IMR-90 (cell line): ENCODE measurements at regions not wholly inside any gene's neighbourhood (a gene's known extent, or its start where the extent isn't known, plus 50 kb on each side); places are given as distances from the start of the nearest gene placed in this dataset.

Experiments
- ATAC-seq: fragments of 200-7000 bp; cut with Tn5 transposase; 2 replicates; pipeline ENCODE4 v1.9.1; 2020; ENCODE audit warnings: low read depth, mild to moderate bottlenecking, moderate library complexity
- BruUV-seq: library from RNA; stranded (reverse); fragments of 400-500 nt; replicated peaks from 2 replicates; lab custom pipeline; 2021; lab: Mats Ljungman, UMichigan
- CTCF ChIA-PET: fragments of 300-600 bp; formaldehyde crosslinking; extraction: SDS; loops from one replicate; lab custom pipeline; 2021; ENCODE audit warnings: antibody characterized with exemption; lab: Yijun Ruan, JAX
- POLR2A ChIA-PET: fragments of 300-600 bp; sonication (Branson Sonifier 250); formaldehyde crosslinking; loops from one replicate; lab custom pipeline; 2022; ENCODE audit warnings: antibody characterized with exemption; ENCODE audit not compliant: unreplicated experiment; lab: Charles Lee
- DNase-seq: peaks from one replicate; pipeline ENCODE4 v3.0.0; 2013
- H2AFZ ChIP-seq: replicated peaks from 2 replicates; pipeline ENCODE3; 2013; ENCODE audit warnings: low read length, mild to moderate bottlenecking; ENCODE audit not compliant: poor library complexity
- H2AK5ac ChIP-seq: 2 replicates; pipeline ENCODE4 v1.6.1; 2013; ENCODE audit warnings: low read depth, low read length, inconsistent platforms
- H2AK9ac ChIP-seq: replicated peaks from 2 replicates; pipeline ENCODE3; 2013; ENCODE audit warnings: mild to moderate bottlenecking, low read depth, low read length, moderate library complexity; ENCODE audit not compliant: poor library complexity
- H2BK120ac ChIP-seq: 2 replicates; pipeline ENCODE4 v1.6.1; 2013; ENCODE audit warnings: low read depth, low read length, inconsistent platforms
- H2BK15ac ChIP-seq: 3 replicates; pipeline ENCODE4 v1.6.1; 2013; ENCODE audit warnings: low read depth, low read length, inconsistent platforms
- H2BK20ac ChIP-seq: 2 replicates; pipeline ENCODE4 v1.6.1; 2013; ENCODE audit warnings: low read depth, mild to moderate bottlenecking, inconsistent platforms, low read length, moderate library complexity
- H2BK5ac ChIP-seq: 2 replicates; pipeline ENCODE4 v1.6.1; 2013; ENCODE audit warnings: mild to moderate bottlenecking, low read depth, low read length, inconsistent platforms; ENCODE audit not compliant: poor library complexity, severe bottlenecking
- H3K14ac ChIP-seq: replicated peaks from 2 replicates; pipeline ENCODE4 v1.6.1; 2013; ENCODE audit warnings: low read depth, low read length, inconsistent platforms
- H3K18ac ChIP-seq: 2 replicates; pipeline ENCODE4 v1.6.1; 2013; ENCODE audit warnings: low read depth, low read length, control low read depth
- H3K23ac ChIP-seq: 2 replicates; pipeline ENCODE4 v1.6.1; 2013; ENCODE audit warnings: low read depth, low read length, inconsistent platforms
- H3K27ac ChIP-seq: 2 replicates; pipeline ENCODE4 v1.5.1; 2013; ENCODE audit warnings: mild to moderate bottlenecking, control low read depth, low read length; ENCODE audit not compliant: insufficient read depth
- H3K27me3 ChIP-seq: 2 replicates; pipeline ENCODE4 v1.6.1; 2013; ENCODE audit warnings: low read length; ENCODE audit not compliant: control insufficient read depth, insufficient read depth
- H3K36me3 ChIP-seq: 2 replicates; pipeline ENCODE4 v1.6.1; 2013; ENCODE audit warnings: low read length, mixed read lengths; ENCODE audit not compliant: control insufficient read depth, insufficient read depth
- H3K4ac ChIP-seq: 2 replicates; pipeline ENCODE4 v1.6.1; 2013; ENCODE audit warnings: low read depth, low read length, inconsistent platforms
- H3K4me1 ChIP-seq: 2 replicates; pipeline ENCODE4 v1.6.1; 2013; ENCODE audit warnings: low read length, mixed read lengths; ENCODE audit not compliant: control insufficient read depth, insufficient read depth
- H3K4me2 ChIP-seq: 2 replicates; pipeline ENCODE4 v1.6.1; 2013; ENCODE audit warnings: low read depth, mild to moderate bottlenecking, control low read depth, low read length, moderate library complexity
- H3K4me3 ChIP-seq: 2 replicates; pipeline ENCODE4 v1.5.1; 2013; ENCODE audit warnings: low read depth, mild to moderate bottlenecking, control low read depth, low read length, moderate library complexity; ENCODE audit not compliant: insufficient read depth
- H3K56ac ChIP-seq: 2 replicates; pipeline ENCODE4 v1.6.1; 2013; ENCODE audit warnings: low read length, inconsistent platforms; ENCODE audit not compliant: insufficient read depth; ENCODE audit errors: extremely low read depth
- H3K79me1 ChIP-seq, 2 experiments: 2 replicates each; pipeline ENCODE4 v1.6.1; 2013; ENCODE audit warnings: low read length in 2 of 2, inconsistent platforms in 1 of 2, low read depth in 1 of 2
- H3K9ac ChIP-seq: 2 replicates; pipeline ENCODE4 v1.6.1; 2013; ENCODE audit warnings: low read depth, low read length, control low read depth
- H3K9me1 ChIP-seq: 2 replicates; pipeline ENCODE4 v1.6.1; 2013; ENCODE audit warnings: low read length, inconsistent platforms; ENCODE audit not compliant: insufficient read depth
- H3K9me3 ChIP-seq: 2 replicates; pipeline ENCODE4 v1.6.1; 2013; ENCODE audit warnings: low read length; ENCODE audit not compliant: control insufficient read depth, insufficient read depth
- H4K20me1 ChIP-seq: 2 replicates; pipeline ENCODE4 v1.6.1; 2013; ENCODE audit warnings: low read length, inconsistent platforms; ENCODE audit not compliant: insufficient read depth
- H4K5ac ChIP-seq: 2 replicates; pipeline ENCODE4 v1.6.1; 2013; ENCODE audit warnings: mild to moderate bottlenecking, low read depth, low read length, control low read depth
- H4K8ac ChIP-seq, 2 experiments: 2 replicates each; pipeline ENCODE4 v1.6.1; 2013; ENCODE audit warnings: low read depth in 2 of 2, low read length in 2 of 2, control low read depth in 1 of 2, inconsistent platforms in 1 of 2
- H4K91ac ChIP-seq: 2 replicates; pipeline ENCODE4 v1.6.1; 2013; ENCODE audit warnings: low read depth, low read length, inconsistent platforms; ENCODE audit not compliant: insufficient read depth
- BHLHE40 ChIP-seq: fragments of 150-350 bp; IDR thresholded peaks from 2 replicates; pipeline ENCODE4 v1.6.1; 2016; ENCODE audit warnings: mild to moderate bottlenecking, low read depth, low read length
- CHD1 ChIP-seq: IDR thresholded peaks from 2 replicates; pipeline ENCODE4 v1.6.1; 2012; ENCODE audit warnings: low read depth, low read length, improper control_type of control experiment
- FOS ChIP-seq: fragments of 150-350 bp; IDR thresholded peaks from 2 replicates; pipeline ENCODE4 v1.6.1; 2016; ENCODE audit warnings: low read depth, low read length
- MAFK ChIP-seq: IDR thresholded peaks from 2 replicates; pipeline ENCODE4 v1.6.1; 2012; ENCODE audit warnings: low read depth, low read length, improper control_type of control experiment
- MAZ ChIP-seq: IDR thresholded peaks from 2 replicates; pipeline ENCODE4 v1.6.1; 2012; ENCODE audit warnings: low read depth, mild to moderate bottlenecking, low read length, improper control_type of control experiment, moderate library complexity, borderline replicate concordance
- MXI1 ChIP-seq: IDR thresholded peaks from 2 replicates; pipeline ENCODE4 v1.6.1; 2012; ENCODE audit warnings: low read depth, mild to moderate bottlenecking, low read length, moderate library complexity, borderline replicate concordance
- NFE2L2 ChIP-seq: fragments of 150-350 bp; IDR thresholded peaks from 2 replicates; pipeline ENCODE4 v1.6.1; 2016; ENCODE audit warnings: low read depth, mild to moderate bottlenecking, low read length
- POLR2A ChIP-seq: IDR thresholded peaks from 2 replicates; pipeline ENCODE4 v1.6.1; 2012; ENCODE audit warnings: mild to moderate bottlenecking, low read depth, low read length
- RAD21 ChIP-seq: IDR thresholded peaks from 2 replicates; pipeline ENCODE4 v1.6.1; 2012; ENCODE audit warnings: low read length, improper control_type of control experiment
- RCOR1 ChIP-seq: IDR thresholded peaks from 2 replicates; pipeline ENCODE4 v1.6.1; 2012; ENCODE audit warnings: mild to moderate bottlenecking, low read length, improper control_type of control experiment; ENCODE audit not compliant: insufficient replicate concordance
- RFX5 ChIP-seq: IDR thresholded peaks from 2 replicates; pipeline ENCODE4 v1.8.0; 2012; ENCODE audit warnings: low read depth, mild to moderate bottlenecking, low read length, moderate library complexity
- SMC3 ChIP-seq: fragments of 150-350 bp; IDR thresholded peaks from 2 replicates; pipeline ENCODE4 v1.6.1; 2016; ENCODE audit warnings: low read depth, mild to moderate bottlenecking, antibody characterized with exemption, low read length, moderate library complexity
- WGBS, 2 experiments: methylation state at CpG; one replicate each; pipeline versions ENCODE4 v1.1.5 to v1.1.7; 2013; ENCODE audit warnings: missing lambda C conversion rate in 2 of 2; ENCODE audit not compliant: insufficient read length in 1 of 2; ENCODE audit errors: extremely low coverage in 2 of 2; 5-methylcytosine and 5-hydroxymethylcytosine counted together
- dilution Hi-C: fragments of 300-500 bp; cut with HindIII; formaldehyde crosslinking; loops from one replicate; pipeline ENCODE4 v1.14.3; 2018; ENCODE audit warnings: low sequenced_read_pairs; ENCODE audit not compliant: unreplicated experiment
- in situ Hi-C: fragments of 300-500 bp; cut with MboI; formaldehyde crosslinking; loops from 3 replicates; pipeline ENCODE4 v1.14.3; 2019; ENCODE audit warnings: low sequenced_read_pairs, inconsistent platforms, mixed read lengths
- intact Hi-C: fragments of 100-400 bp; cut with micrococcal nuclease; formaldehyde crosslinking; loops from 2 replicates; pipeline ENCODE4 v1.10.0; 2022
- TF ChIP-seq, protein P1 (sequence below): fragments of 150-350 bp; IDR thresholded peaks from 2 replicates; pipeline ENCODE4 v1.6.1; 2017; ENCODE audit warnings: mild to moderate bottlenecking, antibody characterized with exemption, low read length, low read depth
- TF ChIP-seq, protein P2 (sequence below): fragments of 150-350 bp; IDR thresholded peaks from 2 replicates; pipeline ENCODE4 v1.6.1; 2016; ENCODE audit warnings: low read depth, mild to moderate bottlenecking, low read length, moderate library complexity, borderline replicate concordance
- TF ChIP-seq, protein P3 (sequence below): conservative IDR thresholded peaks from 2 replicates; pipeline ENCODE4 v1.5.1; 2012; ENCODE audit warnings: mild to moderate bottlenecking, low read depth, low read length, improper control_type of control experiment

DNA sequence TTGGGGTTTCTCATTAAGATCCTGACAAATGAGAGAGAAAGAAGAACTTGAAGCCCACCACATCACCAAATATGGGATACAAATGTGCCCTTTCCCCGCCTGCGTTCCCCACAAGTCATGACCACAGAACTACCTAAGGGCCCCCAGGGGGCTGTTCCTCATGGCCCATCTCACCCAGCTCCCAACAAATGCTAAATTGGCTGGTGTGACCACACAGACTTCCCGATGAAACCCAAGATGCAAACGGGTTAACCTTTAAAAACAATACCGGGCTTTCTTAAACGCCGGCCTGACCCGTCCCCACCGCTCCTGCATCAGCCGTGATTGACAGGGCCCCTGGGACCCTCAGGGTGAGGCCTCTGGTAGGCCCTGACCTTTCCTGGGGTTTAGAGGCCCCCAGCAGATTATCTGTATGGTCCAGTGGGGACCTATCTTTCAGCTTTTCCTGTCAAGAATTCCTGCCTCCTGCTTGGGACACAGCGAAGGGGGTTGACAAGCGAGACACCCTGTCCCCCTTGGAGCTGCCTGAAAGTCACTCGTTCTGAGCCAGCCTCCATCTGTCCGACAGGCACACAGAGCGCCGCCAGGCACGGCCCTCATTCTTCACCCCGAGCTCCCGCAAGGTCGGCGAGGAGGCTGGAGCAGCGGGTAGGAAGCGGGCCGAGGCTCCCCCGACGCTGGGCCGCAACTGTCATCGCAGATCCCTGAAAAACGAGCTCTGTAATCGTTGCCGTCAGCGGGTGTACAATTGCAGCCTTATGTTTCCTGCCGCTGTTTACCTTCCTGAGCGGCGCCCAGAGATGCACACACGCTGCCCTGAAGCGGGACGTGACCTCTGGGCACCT is 300.1 kb downstream of the FOXL1 start:
- Histone ChIP-seq H3K36me3 (no peaks in the 10 kb centered on the region), H3K79me1 (no peaks in the 10 kb centered on the region), H4K5ac (no peak overlapping the region), H3K23ac (no peak overlapping the region), H3K9me1 (no peaks in the 10 kb centered on the region), H3K4me2 (no peak overlapping the region), H3K18ac (no peak overlapping the region), H2BK20ac (no peak overlapping the region), H4K8ac (no peak overlapping the region), H4K91ac (no peak overlapping the region), H2BK15ac (no peak overlapping the region), H3K9ac (no peak overlapping the region), H3K27ac (no peak overlapping the region), H4K20me1 (no peaks in the 10 kb centered on the region), H3K4ac (no peak overlapping the region), H3K4me3 (no peak overlapping the region), H2AK9ac (no peak overlapping the region), H3K27me3 (peaks cover 11% of the 10 kb centered on the region), H2BK5ac (no peak overlapping the region), H3K56ac (no peak overlapping the region), H2AFZ (no peak overlapping the region), H3K4me1 (peaks cover 3% of the 10 kb centered on the region), H2BK120ac (no peak overlapping the region), H2AK5ac (no peak overlapping the region), H3K9me3 (peaks cover 5% of the 10 kb centered on the region; the same call in 1 of the 2 replicates), H3K14ac (no peak overlapping the region)
- DNase-seq = no peak
- intact Hi-C loops = no loop called here
- POLR2A ChIA-PET = no interaction called here
- CTCF ChIA-PET = no interaction called here
- dilution Hi-C loops = no loop called here
- no TSS peak for BruUV-seq
- ATAC-seq = no peak
- in situ Hi-C loops = no loop called here
- 67% methylated on average over 23 of the region's 38 CpGs; no CpG with 5 or more reads in 1 of the 2 experiments for WGBS, 2 experiments
- TF ChIP-seq RFX5 = no peak
- no peak for TF ChIP-seq FOS
- TF ChIP-seq, protein P1, sequence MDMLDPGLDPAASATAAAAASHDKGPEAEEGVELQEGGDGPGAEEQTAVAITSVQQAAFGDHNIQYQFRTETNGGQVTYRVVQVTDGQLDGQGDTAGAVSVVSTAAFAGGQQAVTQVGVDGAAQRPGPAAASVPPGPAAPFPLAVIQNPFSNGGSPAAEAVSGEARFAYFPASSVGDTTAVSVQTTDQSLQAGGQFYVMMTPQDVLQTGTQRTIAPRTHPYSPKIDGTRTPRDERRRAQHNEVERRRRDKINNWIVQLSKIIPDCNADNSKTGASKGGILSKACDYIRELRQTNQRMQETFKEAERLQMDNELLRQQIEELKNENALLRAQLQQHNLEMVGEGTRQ = no peak
- TF ChIP-seq MXI1 = no peak
- TF ChIP-seq, protein P2, sequence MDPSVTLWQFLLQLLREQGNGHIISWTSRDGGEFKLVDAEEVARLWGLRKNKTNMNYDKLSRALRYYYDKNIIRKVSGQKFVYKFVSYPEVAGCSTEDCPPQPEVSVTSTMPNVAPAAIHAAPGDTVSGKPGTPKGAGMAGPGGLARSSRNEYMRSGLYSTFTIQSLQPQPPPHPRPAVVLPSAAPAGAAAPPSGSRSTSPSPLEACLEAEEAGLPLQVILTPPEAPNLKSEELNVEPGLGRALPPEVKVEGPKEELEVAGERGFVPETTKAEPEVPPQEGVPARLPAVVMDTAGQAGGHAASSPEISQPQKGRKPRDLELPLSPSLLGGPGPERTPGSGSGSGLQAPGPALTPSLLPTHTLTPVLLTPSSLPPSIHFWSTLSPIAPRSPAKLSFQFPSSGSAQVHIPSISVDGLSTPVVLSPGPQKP = no peak
- TF ChIP-seq RAD21 = no peak
- no peak for TF ChIP-seq POLR2A
- no peak for TF ChIP-seq SMC3
- no peak for TF ChIP-seq MAZ
- TF ChIP-seq MAFK = no peak
- no peak for TF ChIP-seq CHD1
- no peak for TF ChIP-seq BHLHE40
- no peak for TF ChIP-seq RCOR1
- TF ChIP-seq, protein P3, sequence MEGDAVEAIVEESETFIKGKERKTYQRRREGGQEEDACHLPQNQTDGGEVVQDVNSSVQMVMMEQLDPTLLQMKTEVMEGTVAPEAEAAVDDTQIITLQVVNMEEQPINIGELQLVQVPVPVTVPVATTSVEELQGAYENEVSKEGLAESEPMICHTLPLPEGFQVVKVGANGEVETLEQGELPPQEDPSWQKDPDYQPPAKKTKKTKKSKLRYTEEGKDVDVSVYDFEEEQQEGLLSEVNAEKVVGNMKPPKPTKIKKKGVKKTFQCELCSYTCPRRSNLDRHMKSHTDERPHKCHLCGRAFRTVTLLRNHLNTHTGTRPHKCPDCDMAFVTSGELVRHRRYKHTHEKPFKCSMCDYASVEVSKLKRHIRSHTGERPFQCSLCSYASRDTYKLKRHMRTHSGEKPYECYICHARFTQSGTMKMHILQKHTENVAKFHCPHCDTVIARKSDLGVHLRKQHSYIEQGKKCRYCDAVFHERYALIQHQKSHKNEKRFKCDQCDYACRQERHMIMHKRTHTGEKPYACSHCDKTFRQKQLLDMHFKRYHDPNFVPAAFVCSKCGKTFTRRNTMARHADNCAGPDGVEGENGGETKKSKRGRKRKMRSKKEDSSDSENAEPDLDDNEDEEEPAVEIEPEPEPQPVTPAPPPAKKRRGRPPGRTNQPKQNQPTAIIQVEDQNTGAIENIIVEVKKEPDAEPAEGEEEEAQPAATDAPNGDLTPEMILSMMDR = no peak
- no peak for TF ChIP-seq NFE2L2
